Stomach (tissue), 4 donors: ENCODE measurements at regions not wholly inside any gene's neighbourhood (a gene's known extent, or its start where the extent isn't known, plus 50 kb on each side); places are given as distances from the start of the nearest gene placed in this dataset.

Experiments used
- CTCF ChIP-seq, 7 experiments: fragments of 450-650 bp in 4 of 7; fragments of 200-600 bp in 3 of 7; sonication (generic) in 3 of 7; IDR thresholded peaks; one replicate each; pipeline ENCODE4 v1.5.1; 2016 to 2019; ENCODE audit warnings: antibody characterized with exemption in 7 of 7, control low read depth in 2 of 7, mild to moderate bottlenecking in 1 of 7
- EP300 ChIP-seq: sonication (generic); formaldehyde crosslinking; IDR thresholded peaks from one replicate; pipeline ENCODE4 v1.6.1; 2017; ENCODE audit warnings: antibody characterized with exemption
- POLR2A ChIP-seq, 4 donors: fragments of 450-650 bp; IDR thresholded peaks; one replicate each; pipeline ENCODE4 v1.6.1; 2016; ENCODE audit warnings: antibody characterized with exemption in 4 of 4, control low read depth in 2 of 4, mild to moderate bottlenecking in 1 of 4, moderate library complexity in 1 of 4
- POLR2AphosphoS5 ChIP-seq, 3 donors: sonication (generic); formaldehyde crosslinking; IDR thresholded peaks; one replicate each; pipeline ENCODE4 v1.6.1; 2016; ENCODE audit warnings: antibody characterized with exemption in 3 of 3

GRCh38 chr20:7828437-7828836 is 111.8 kb downstream of the HAO1 start:
- TF ChIP-seq CTCF (IDR thresholded peaks at IDR 0.05) (no peak), EP300 (no peak), POLR2A (IDR thresholded peaks at IDR 0.05) (no peak), POLR2AphosphoS5 (IDR thresholded peaks at IDR 0.05) (peak in 2 of 3 donors; percentile 18 to 72)
